HL-60/S4 treated with retinoic acid at 250 ng/mL for 4 days and 3 days (cell line): ENCODE measurements at regions not wholly inside any gene's neighbourhood (a gene's known extent, or its start where the extent isn't known, plus 50 kb on each side); places are given as distances from the start of the nearest gene placed in this dataset.
"Not testable (repeated sequence)": the region's sequence is repeated elsewhere in the genome, so short reads cannot be mapped to it uniquely, and the experiment has no call there.

Experiments
- in situ Hi-C: fragments of 300-500 bp; cut with MboI; formaldehyde crosslinking; loops from 2 replicates; pipeline ENCODE4 v1.7.0; 2022; ENCODE audit warnings: low sequenced_read_pairs

DNA sequence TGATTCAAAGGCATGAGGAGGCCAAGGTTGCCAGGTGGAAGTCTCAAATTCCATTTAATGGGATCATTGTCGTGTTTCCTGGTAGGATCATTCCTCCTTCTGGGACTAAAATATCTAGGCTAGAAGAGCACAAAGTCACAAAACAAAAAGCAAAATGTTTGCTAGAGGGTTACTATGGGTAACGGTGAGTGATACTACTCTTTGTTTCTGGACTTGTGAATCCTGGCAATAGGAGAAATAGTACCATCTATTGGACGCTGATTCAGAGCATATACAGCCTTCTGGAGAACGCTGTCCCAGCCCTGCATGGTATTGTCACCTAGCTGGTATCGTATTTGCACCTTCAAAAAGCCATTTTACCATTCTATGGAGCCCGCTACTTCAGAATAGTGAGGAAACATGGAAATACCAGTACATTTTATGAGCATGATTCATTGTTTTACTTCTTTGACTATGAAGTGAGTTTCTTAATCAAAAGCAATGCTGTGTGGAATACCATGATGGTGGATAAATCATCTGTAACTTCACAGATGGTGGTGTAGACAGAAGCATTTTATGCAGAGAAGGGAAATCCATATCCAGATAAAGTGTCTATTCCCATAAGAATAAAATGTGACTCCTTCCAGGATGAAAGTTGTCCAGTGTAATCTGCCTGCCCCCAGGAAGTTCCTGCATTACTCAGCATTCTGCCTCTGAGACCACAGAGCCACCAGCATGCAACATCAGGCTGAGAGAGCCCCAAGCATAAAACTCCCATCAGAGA, 361.0 kb downstream of the ETV1 start:
- in situ Hi-C loops: no loop called here

- in situ Hi-C loops: not testable (repeated sequence)
Measured at GRCh38 chr7:13631207-13632049, 358.0 kb downstream of the ETV1 start.

DNA sequence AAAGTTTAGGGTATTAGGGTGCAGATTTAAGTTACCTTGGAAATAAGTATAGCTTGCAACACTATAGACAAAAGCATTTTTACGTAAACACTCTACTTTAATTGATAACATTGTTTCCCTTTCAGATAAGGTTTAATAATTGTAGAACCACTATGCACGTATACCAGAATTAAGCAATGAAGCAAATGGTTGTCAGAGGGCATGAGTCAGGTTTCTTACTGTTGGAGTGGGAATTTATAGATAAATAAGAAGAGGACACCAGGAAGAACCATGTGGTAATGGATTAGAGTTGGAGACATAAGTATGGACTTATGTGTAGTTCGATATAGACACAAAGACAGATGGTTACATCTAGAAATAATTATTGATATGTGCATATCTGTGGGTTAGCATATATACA, 355.6 kb downstream of the ETV1 start:
- in situ Hi-C loops: no loop called here

GRCh38 chr7:13639396-13639795, 350.1 kb downstream of the ETV1 start:
- in situ Hi-C loops: no loop called here

DNA sequence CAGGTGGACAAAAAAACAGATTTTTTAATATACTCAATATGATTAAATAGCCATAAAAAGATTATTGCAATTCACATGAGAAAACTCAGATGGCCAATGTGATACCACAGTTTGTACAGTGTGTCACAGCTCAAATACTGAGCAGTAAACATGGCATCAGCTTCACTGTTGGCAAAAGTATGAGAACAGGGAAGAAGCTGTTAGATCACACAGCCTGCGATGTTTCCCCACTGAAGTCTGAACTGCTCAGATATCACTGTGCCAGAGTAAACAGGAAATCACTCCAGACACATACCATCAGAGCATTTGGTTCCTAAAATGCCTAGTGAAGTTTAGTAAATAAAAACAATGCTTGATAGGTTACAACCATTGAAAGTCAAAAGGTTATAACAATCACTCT, 347.8 kb downstream of the ETV1 start:
- in situ Hi-C loops: no loop called here

DNA sequence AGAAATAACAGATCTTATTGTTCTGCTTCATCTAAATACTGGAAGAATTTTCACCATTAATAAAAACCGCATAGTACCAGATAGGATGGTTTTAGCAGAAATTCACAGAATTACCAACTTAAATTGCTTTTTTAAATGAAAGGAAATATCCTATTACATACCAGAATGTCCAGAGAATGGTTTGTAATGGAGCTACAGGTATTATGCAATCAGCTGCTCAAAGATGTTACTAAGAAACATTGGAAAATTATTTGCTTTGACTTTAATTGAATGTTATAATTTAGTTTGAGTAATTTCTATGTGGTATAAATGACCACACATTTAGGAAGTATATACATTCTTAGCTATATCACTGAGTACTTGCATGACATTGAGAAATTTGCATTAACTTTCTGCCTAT, 338.3 kb downstream of the ETV1 start:
- in situ Hi-C loops: no loop called here

- in situ Hi-C loops: no loop called here
Measured at GRCh38 chr7:13656330-13656729, 333.1 kb downstream of the ETV1 start.

DNA sequence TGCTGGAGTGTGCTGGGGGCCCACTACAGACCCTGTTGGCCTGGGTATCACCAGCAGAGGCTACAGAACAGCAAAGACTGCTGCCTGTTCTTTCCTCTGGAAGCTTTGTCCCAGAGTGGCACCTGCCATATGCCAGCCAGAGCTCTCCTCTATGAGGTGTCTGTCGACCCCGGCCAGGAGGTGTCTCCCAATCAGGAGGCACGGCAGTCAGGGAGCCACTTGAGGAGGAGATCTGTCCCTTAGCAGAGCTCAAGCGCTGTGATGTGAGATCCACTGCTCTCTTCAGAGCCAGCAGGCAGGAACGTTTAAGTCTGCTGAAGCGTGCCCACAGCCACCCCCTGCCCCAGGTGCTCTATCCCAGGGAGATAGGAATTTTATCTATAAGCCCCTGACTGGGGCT, 316.2 kb downstream of the ETV1 start:
- in situ Hi-C loops: no loop called here

DNA sequence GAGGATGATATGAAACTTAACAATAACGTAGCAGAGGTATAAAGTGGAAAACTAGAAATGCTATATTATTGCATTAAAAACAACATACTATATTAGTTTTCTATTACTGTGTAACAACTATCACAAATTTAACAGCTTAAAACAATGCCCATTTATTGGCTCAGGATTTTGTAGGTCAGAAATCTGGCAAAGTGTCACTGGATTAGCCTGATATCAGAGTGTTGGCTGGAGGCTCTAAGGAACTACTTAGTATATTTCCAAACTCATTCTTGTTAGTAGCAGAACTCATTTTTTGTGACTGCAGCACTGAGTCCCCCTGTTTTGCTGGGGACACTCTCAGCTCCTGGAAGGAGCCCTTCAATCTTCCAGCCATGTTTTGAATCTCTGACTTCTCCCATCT, 306.8 kb downstream of the ETV1 start:
- in situ Hi-C loops: no loop called here

GRCh38 chr7:13687500-13687899, 302.0 kb downstream of the ETV1 start:
- in situ Hi-C loops: no loop called here

DNA sequence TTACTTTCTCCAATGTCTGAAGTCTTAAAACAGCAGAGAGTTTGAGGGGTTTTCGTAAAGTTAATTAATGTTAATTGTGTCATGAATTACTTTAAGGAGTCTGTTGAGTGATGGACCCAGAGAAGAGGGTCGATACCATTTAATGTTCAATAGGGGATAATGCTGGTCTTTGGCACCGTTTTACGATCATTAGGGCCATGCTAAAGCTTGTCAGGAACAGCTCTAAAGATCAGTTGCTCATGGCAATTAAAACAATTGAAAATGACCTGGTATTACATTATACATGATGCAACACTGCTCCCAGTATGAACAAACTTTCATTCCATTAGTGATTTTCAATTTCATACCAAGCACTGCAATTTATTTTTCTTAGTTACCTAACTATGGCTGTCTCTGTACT, 296.9 kb downstream of the ETV1 start:
- in situ Hi-C loops: no loop called here

- in situ Hi-C loops: no loop called here
Measured at GRCh38 chr7:13702251-13702650, 287.2 kb downstream of the ETV1 start.

GRCh38 chr7:13708670-13709069, 280.8 kb downstream of the ETV1 start:
- in situ Hi-C loops: no loop called here

- in situ Hi-C loops: no loop called here
Measured at GRCh38 chr7:13713092-13713491, 276.4 kb downstream of the ETV1 start.

- in situ Hi-C loops: no loop called here
Measured at GRCh38 chr7:13715534-13715933, 273.9 kb downstream of the ETV1 start.

- in situ Hi-C loops: no loop called here
Measured at GRCh38 chr7:13717031-13717430, 272.4 kb downstream of the ETV1 start.

DNA sequence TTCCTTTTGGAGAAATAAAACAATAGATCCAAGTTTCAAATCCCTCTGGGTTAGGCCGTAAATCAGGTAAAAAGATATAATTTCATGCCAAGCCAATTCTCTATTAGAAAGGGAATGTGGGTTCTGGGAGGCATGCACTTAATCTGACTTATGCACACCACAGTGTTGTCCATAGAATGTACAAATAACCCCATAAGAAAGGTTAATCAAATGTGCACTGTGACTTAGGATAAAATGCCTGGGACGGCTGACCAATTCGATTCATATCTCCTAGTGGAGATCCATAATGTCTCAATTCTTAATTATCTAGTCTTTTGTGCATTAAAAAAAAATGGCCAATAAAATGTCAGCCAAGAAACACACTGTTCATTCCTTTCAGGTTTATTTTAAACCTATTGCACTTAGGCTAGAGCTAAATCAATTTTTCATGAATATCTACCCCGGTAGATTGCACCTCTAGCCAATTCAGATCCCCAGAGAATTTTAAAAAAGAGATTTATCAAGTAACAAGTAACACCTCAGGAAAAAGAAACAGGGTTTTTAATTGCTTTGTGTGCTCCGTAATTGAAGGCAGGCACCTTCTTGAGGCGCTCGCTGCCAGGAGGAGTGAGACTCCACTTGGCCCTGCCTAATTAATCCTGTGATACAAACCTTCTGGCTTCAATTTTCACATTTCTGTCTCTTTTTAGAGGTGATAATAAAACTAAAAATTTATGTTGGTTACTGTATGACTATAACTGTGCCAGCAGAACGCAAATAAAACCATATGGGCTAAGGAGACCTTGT, 265.1 kb downstream of the ETV1 start:
- in situ Hi-C loops: no loop called here

- in situ Hi-C loops: no loop called here
Measured at GRCh38 chr7:13724977-13725566, 264.4 kb downstream of the ETV1 start.

- in situ Hi-C loops: no loop called here
Measured at GRCh38 chr7:13725591-13725990, 263.9 kb downstream of the ETV1 start.

- in situ Hi-C loops: no loop called here
Measured at GRCh38 chr7:13727279-13727678, 262.2 kb downstream of the ETV1 start.

DNA sequence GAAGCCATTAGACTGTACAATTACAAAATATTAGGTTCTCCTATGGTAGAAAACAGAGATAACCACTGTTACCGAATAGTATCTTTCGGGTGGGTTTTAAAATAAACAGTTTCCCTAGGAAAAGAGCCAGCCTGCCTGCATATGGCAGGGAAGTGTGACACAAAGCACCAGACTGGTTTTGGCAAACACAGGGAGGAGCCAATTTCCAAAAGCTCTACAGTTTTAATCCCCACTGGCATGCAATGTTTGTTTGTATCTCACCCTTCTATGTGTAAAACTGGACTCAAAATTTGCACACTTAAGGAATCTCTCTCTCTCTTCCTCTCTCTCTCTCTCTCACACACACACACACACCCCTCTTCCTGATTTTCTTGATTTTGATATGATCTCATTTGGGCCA, 261.7 kb downstream of the ETV1 start:
- in situ Hi-C loops: no loop called here
